Inferior parietal cortex (tissue), 1 donor: ENCODE measurements at regions not wholly inside any gene's neighbourhood (a gene's known extent, or its start where the extent isn't known, plus 50 kb on each side); places are given as distances from the start of the nearest gene placed in this dataset.

ENCODE experiments used
- DNase-seq: peaks from one replicate; pipeline ENCODE4 v3.0.0-alpha.2; 2016; ENCODE audit errors: extremely low spot score

DNA sequence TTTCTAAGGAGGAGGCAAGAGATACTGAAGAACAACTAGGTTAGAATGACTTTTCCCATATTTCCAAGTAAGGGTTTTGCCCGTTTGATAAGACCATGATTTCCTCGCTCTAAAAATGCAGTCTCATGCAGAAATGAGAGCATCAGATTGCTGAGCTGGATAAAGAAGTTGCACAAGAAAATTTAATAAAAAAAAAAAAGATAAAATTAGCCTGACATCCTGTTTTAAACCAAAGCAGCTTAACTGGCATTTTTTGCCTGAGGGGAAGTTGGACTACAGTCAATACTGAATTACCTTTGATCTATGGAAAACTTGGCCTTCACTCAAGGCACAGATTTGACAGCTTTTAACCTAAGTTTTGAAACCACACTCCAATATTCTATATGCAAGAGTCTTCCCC, 208.4 kb downstream of the GASK1B start:
- no peak for DNase-seq

DNA sequence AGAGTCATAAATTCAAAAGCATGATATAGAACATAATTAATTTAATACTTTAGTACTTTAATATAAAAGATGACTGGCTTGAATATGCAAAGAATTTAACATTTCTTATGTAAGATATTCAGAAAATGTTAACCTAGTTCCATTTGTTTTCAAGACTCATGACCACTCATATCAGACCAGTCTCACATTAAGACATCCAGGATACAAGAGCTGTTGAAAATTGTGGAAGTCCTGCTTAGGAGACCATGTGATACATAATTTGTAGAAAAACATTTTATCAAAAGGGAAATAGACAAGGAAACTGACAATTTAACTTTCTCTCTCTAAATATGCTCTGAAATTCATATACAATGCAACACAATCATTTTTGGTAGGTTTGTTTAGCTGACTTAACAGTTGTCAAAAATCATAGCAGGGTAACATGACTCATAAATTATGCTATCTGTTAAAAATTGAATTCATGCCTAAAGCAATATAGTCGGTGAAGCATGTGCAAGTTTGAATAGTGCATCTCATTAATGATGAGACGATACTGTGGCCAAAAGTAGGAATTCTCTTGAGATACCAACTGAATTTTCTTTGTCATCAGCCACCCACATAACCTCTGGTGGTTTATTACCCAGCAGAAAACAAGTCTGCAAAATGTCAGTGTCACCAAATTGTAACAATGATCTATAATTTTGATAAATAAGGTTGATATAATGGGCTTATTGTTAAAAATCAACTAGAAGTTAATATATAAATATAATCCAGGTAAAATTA, 211.4 kb downstream of the GASK1B start:
- DNase-seq: no peak

DNA sequence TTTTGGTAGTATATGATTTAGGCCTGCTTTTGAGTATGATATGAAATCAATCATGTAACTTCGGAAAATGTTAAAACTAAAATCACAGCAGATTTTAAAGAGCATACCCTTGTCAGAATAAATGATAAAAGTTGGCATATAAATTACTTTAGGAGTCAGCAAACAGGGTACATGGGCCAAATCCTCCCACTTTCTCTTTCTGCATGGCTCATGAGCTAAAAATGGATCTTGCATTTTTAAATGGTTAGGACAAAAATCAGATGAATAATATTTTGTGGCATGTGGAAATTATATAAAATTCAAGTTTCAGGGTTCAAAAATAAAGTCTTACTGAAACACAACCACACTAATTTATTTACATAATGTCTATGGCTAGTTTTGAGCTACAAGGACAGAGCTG, 214.9 kb downstream of the GASK1B start:
- DNase-seq: no peak

DNA sequence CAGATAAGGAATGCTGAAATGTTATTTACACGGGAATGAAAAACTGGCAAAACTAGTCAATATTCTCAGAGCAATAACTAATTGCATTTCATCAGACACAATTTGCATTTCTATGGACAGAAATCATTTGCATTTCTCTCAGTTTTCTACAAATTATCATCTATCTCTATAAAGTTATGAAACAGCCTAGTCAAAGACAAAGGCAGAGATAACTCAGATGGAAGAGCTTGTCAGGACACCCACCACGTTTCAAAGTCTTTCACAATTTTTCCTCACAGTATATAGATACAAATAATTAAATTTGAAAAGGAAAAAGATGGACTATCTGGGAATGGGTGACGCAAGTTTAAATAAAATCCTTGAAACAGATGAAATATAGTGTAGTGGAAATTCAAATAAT, 230.8 kb downstream of the GASK1B start:
- DNase-seq: no peak

DNA sequence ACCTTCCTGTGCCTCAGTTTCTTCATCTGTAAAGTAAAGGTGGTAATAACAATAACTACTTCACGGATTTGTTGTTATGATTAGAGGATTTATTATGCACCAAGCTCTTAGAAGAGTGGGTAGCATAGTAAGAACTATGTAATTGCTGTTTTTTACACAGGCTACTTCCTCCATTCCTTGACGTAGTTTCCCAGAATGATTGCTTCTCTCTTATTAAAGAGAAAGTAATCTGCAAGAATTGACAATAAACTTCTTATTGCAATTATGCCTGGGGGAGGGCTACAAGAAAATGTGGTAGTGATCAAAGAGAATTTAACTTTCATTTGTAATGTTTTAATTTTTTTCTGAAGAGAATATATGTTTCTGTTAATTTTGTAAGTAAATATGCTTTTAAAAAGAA, 238.7 kb downstream of the GASK1B start:
- no peak for DNase-seq

DNA sequence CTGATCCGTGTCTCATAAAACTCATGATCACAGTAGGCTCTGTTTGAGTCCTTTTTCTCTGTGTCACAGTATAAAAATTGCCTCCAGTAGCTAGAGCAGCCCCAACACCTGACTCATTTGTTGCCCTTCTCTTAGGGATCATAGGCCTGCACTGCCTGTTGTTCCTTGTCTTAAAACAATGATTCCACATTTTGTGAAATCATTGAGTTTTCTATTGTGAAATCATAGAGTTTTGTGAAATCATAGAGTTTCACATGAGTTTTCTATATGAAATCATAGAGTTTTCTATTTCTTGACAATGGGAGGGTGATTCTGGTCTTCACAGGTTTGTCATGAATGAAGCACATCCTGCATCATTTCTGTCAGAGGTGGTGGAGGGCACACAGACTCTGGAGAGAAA, 239.9 kb downstream of the GASK1B start:
- DNase-seq: no peak

DNA sequence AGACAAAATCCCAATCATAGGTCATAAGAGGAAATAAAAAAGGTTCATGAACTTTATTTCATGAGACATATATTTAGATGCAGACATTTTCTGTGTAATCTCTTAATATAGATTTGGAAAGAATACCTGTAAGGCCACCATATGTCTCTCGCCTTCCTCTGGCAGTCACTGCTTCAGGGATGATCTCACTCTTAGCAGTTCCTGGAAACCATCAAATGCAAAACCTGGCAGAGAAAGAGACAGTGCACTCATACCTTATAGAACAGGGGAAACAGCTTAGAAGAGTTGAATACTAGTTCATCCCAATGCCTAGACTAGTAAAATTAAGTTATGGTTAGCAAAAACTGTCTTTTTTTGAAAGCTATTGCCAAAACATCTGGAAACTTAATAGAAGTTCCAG, 243.3 kb downstream of the GASK1B start:
- DNase-seq: no peak

DNA sequence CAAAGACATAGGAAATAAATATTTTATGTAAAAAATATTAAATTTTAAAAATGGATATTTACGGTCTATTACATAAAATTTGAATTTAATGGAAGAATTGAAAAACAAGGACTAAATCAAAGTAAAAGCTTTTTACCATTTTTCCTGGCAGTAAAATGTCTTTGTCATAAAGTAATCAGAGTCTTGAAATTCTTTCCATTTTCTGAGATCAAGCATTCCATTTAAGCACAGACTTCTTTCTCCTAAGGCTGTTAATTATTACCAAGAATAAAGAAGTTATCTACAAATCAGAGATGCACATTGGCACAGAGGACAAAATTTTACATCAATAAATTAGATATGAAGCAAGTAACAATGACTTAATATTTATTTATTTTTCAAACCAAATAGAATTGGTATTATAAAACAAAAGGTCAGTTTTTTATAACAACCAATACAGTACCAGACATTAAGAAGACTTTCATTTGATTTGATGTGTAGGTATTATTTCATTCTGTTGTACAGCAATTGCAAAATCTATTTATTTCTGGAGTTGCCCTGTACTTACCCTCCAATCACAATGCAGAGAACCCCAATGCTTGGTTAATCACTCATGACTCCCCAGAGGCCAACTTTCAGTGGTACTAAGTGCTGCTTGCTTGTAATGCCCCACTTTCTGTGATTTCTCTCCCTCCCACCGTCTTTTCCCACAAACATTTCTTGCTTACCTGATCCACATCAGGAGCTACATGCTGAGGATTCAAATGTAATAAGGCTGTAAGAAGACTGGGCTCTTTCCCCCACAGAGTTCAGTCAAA, 254.6 kb downstream of the GASK1B start:
- no peak for DNase-seq

DNA sequence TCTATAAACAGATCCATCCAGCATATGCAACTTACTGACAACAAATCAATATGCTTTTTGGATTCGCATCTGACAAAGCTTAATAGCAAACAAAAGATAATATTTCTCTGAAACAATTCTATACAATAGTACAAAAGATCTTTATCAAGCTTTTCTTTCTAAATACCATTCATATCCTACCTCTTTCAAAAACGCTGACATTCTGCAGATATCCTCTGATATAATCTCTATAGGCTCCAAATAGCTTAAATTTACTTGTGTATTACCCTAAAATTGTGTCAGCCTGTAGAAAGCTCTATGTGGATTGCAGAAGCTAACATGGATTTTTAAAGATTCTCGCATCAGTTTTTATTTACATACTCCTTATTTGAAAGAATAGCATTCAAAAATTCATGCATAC, 260.6 kb downstream of the GASK1B start:
- DNase-seq: no peak

DNA sequence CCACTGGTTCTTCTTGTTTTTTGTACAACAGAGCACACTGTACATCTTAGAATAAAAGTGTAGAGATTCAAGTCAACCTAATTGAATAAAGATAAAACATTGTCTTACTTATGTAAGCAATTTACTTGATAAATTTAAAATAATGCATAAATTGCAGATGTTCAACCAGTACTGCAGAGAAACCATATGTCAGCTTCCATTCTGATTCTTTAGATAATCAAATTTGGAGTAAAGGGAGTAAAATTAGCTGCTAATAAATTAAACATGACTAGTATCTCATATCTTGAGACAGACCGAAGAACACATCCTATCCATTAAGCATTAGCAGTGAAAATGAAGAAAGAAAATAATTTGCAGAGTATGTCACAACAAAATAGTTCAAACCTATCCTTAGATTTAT, 261.2 kb downstream of the GASK1B start:
- DNase-seq: no peak

DNA sequence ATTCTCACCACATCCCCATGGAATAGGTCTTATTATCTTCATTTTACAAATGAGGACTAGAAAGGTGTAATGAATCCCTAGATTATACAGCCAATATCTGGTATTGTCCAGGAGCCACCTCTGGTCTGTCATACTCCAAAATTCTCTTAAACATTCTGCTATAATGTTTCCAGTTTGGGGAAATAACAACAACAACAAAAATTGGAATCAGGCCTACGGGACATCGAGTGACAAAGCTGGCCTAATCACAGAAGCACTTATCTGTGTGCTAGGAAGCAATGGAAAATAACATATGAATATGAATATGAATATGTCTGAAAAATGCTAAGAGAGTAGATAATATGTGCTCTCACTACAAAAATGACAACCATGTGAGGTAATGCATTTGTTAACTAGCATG, 264.1 kb downstream of the GASK1B start:
- DNase-seq: peak; percentile 1

DNA sequence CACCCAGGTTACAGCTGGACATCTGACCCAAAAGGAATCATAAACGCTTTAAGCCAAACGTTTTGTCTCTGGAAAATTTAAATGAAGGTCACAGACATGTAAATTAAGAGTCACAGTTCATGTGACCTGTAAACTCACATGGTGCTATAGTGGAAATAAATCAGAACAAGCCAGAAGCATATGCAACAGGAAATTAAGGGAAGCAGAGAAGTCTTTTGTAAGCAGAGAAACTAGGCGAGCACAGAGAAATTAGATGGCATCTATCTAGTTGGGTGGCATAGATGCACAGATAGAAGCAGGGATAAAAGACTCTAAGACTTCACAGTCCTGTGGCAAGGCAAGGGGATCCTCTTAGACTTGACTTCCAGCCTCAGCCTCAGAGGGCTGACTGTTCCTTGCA, 264.8 kb downstream of the GASK1B start:
- DNase-seq: no peak

DNA sequence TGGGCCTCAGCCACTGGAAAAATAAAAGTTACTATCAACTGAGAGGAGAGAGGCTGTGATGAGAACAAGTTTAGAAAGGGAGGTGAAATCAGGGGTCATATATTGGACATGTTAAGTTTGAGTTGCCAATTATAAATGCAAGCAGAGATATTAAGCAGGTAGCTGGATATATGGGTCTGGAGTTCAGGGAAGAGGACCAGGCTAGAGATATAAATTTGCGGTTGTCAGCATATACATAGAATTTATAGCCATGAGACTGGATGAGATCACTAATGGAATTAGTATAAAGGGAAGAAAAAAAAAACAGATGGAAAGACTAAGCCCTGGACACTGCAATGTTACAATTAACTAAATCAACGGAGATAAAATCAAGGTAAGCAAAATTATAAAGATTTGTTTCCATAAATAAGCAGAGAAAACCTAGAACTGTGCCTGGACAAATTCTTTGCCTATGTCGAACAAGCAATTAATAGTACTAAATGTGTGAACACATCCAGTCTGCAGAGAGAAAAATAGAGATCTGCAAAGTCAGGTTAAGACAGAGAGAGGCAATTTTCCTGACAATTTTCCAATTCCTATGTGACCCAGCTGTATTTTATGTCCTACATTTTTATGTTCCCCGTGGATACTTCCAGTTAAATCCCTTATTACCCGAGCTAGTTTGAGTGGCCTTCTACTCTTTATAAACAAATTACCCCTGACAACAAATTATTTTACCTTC, 265.4 kb downstream of the GASK1B start:
- no peak for DNase-seq

DNA sequence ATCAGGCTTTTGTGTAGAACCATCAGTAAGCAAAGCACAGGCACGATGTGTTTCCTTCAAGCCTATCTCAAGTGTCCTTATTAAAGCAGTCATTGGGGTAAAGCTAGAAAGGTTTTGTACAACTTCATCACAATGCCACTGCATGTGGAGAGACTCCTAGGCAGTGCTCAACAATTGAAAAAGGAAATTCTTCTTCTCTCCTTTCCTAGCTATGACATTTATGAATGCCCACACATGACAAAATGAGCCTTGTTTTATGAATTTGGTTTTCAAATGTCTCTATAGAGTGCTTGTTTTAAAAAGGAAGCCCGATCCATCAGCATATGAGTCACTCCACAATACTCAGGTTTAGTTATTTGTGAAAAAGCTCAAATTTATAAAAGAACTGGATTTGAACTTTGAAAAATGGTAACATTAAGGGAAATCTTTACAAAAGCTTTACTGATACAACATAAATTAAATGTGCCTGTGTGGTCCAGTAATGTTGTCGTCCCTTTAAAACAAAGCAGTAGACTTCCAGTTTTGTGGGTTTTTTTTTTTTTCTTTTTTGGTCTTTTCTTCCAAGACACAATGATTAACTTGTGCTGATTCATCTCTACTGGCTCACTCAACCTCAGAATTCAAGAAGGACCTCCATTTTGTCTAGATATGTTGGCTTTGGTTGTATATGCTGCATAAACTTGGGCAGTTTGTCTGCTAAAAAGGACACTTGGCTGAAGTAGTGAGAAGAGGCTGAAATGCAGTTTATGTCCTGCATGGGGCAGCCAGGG, 273.8 kb downstream of the GASK1B start:
- DNase-seq: no peak

DNA sequence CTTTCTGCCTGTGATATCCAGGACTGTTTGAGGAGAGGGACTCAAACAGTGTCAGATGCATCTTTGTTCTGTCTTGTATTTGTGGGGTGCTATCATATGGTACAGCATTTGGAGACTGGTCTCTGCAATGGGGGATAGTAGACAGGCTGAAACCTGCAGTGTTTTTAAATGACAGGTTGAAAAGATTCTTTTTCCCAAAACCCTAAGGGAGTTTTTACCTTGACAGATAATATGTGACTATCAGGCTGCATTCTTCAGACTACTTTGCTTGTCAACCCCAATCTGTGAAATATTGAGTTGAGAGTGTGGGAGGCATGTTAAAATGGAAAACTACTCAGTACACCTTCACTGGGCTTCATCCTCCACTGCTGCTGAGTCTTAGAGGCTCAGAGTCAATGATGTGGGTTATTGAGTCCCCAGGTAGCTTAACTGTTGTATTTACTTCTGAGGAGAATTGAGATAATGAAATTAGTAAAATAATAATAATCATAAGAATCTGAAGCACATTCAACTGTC, 274.9 kb downstream of the GASK1B start:
- DNase-seq: no peak

DNA sequence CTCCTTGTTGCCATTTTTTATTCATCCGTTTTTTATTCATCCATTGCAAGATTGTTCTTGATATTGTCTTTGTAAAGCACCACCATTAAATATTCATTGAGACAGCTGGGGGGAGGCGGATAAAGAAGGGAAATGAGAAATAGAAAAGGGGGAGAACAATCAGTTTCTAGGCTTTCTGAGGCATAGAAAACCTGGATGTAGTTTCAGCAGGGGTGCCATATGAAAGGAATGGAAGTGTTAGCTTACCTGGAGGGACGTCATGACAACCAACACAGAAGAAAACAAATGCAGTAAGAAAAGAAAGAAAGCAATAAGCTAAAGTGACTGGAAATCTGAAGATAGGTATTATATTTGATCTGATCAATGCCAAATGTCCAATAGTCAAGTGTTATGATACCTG, 276.1 kb downstream of the GASK1B start:
- no peak for DNase-seq

DNA sequence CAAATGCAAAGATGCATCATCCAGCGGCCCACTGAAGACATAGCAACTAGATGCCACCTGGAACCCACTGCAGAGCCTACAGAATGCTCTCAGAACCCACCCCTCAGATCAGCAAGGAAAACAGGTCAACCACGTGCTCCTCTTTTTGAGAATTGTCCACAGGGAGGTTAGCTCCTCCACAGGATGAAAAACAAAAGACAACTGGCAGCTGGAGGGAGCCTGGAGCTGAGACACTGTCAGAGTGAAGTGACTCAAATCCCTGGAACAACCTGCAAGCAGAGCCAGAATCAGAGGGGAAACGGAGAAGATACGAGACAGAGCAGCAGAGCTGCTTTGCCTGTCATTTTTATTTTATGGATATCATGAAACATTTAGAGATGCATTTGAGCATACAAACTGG, 277.6 kb downstream of the GASK1B start:
- DNase-seq: no peak

DNA sequence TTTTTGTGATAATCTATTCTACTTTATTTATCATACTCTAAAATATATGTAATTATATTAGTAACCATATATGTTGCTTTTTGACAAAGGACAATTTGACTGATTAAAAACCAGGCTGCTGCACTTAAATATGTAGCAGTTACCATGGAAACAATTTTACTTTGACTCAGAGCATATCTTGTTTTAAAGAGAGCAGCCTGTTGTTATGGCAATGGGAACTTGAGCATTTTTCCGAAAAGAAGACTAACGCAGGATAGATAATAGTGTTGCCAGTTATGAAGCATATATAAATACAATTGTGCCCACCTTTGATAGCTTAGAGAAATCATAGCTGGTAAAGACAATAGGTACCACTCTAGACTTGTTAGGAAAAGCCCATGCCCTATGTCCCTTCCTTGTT, 283.0 kb downstream of the GASK1B start:
- no peak for DNase-seq

DNA sequence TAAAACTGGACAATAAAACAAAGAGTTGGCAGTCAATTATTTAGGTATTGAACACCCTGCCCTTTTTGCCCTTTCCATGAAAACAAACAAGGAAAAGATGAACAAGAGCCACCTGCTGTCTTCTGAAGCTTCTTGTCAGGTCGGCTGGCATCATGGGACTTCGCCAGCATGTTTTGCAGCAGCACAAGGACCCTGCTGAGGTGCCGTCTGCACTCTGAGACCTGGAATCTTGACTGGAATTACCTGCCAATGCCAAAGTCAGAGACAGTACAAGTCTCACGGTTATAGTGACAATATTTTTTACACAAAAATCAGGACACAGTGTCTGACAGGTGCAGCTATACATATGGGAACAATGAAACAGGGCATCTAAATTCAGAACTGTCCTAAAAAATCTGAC, 284.5 kb downstream of the GASK1B start:
- no peak for DNase-seq

DNA sequence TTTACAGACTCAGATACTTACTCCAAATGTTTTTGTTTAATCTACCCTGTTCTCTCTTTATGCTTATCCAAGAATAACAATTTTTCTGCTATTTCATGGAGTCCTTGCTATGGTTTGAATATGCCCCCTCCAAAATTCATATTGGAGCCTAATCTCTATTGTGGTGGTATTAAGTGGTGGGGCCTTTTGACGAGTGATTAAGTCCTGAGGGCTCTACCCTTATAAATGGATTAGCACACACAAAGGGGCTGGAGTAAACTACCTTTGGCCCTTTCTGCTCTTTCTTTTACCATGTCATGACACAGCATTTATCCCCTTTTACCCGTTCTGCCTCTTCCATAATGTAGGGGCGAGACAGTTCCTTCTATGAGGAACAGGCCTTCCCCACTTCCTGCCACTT, 285.5 kb downstream of the GASK1B start:
- DNase-seq: no peak

DNA sequence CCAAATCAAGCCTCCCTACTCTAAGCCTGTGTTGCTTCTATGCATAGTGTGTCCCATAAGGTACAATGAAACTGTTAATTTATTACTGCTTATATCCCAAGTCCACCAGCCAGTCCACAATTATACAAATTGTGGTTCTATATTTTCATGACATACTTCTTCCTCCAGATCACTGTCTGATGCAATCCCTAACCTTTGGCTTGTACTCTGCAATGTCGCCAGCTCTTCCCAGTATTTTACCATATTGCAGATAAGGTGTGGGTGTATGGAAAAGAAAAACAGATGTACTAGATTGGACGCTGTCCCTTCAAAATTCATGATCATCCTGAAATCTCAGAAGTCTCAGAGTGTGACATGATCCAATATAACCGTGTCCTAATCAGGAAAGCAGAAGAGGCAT, 286.2 kb downstream of the GASK1B start:
- DNase-seq: no peak

DNA sequence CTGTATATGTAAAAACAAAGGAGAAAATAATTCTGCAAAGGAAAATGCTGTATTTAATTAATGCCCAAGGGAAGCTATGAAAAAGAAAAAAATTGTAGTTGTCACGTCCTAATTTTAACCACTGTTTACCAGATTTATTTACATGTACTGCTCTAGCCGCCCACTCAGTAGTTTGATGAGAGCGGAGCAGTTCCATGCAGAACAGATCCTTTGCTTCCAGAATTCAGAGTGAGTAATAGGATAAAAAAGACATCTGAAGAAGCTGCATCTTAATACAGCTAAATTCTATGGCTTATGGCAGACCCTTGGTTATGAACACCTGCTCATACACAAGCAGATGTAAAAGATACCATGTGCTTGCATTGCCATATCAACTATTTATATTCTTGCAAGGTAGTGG, 287.0 kb downstream of the GASK1B start:
- peak; percentile 45 for DNase-seq
